B cell (primary cell): ENCODE measurements at regions not wholly inside any gene's neighbourhood (a gene's known extent, or its start where the extent isn't known, plus 50 kb on each side); places are given as distances from the start of the nearest gene placed in this dataset.

Experiments used
- ATAC-seq: fragments of 200-7000 bp; cut with Tn5 transposase; one replicate; pipeline ENCODE4 v1.10.0; 2021; ENCODE audit warnings: low read depth, mild to moderate bottlenecking, moderate number of reproducible peaks, moderate library complexity
- CTCF ChIA-PET: fragments of 350-600 bp; sonication (Branson Sonifier 250); formaldehyde crosslinking; loops from one replicate; lab custom pipeline; 2021; ENCODE audit warnings: antibody characterized with exemption, inconsistent platforms; lab: Charles Lee
- POLR2A ChIA-PET: fragments of 350-600 bp; sonication (Branson Sonifier 250); formaldehyde crosslinking; loops from one replicate; lab custom pipeline; 2021; ENCODE audit warnings: antibody characterized with exemption; lab: Charles Lee
- DNase-seq: peaks from one replicate; pipeline ENCODE4 v3.0.0; 2013
- H2AFZ ChIP-seq: 2 replicates; pipeline ENCODE4 v1.6.1; 2012; ENCODE audit warnings: mild to moderate bottlenecking, low read depth, low read length; ENCODE audit not compliant: insufficient read depth, poor library complexity, severe bottlenecking
- H3K27ac ChIP-seq, 2 donors: 1 replicate in 1 of 2; 2 replicates in 1 of 2; pipeline ENCODE4 v1.5.1; 2012 to 2013; ENCODE audit warnings: low read length in 2 of 2, mild to moderate bottlenecking in 2 of 2, moderate library complexity in 1 of 2
- H3K27me3 ChIP-seq, 4 experiments: fragments of 200-600 bp in 1 of 4; sonication (generic) in 1 of 4; replicated peaks in 1 of 4; 1 replicate in 2 of 4; 2 replicates in 2 of 4; pipeline versions ENCODE4 v1.6.1 to v1.7.0; 2013 to 2016; ENCODE audit warnings: low read length in 3 of 4, mild to moderate bottlenecking in 2 of 4, mixed read lengths in 1 of 4, moderate library complexity in 1 of 4; ENCODE audit not compliant: insufficient read depth in 4 of 4, control insufficient read depth in 3 of 4; ENCODE audit errors: control extremely low read depth in 1 of 4
- H3K36me3 ChIP-seq, 2 experiments: replicated peaks in 1 of 2; 1 replicate in 1 of 2; 2 replicates in 1 of 2; pipeline versions ENCODE4 v1.6.1 to v1.7.1; 2013; ENCODE audit warnings: low read length in 1 of 2; ENCODE audit not compliant: insufficient read depth in 2 of 2, control insufficient read depth in 1 of 2; ENCODE audit errors: control extremely low read depth in 1 of 2, extremely low read depth in 1 of 2
- H3K4me1 ChIP-seq, 2 donors: fragments of 200-600 bp in 1 of 2; sonication (generic) in 1 of 2; 1 replicate in 1 of 2; 2 replicates in 1 of 2; pipeline versions ENCODE4 v1.5.1 to v1.6.1; 2013 to 2017; ENCODE audit warnings: low read length in 2 of 2; ENCODE audit not compliant: control insufficient read depth in 2 of 2, insufficient read depth in 2 of 2
- H3K4me2 ChIP-seq: replicated peaks from 2 replicates; pipeline ENCODE3; 2012; ENCODE audit warnings: mild to moderate bottlenecking, low read depth, low read length; ENCODE audit not compliant: poor library complexity, severe bottlenecking
- H3K4me3 ChIP-seq, 5 experiments: fragments of 200-600 bp in 1 of 5; sonication (generic) in 1 of 5; 1 replicate in 3 of 5; 2 replicates in 2 of 5; pipeline versions ENCODE4 v1.5.1 to v1.7.0; 2011 to 2016; ENCODE audit warnings: low read length in 4 of 5, mild to moderate bottlenecking in 4 of 5, low read depth in 2 of 5, control low read depth in 1 of 5, moderate library complexity in 1 of 5; ENCODE audit not compliant: insufficient read depth in 1 of 5; ENCODE audit errors: control extremely low read depth in 1 of 5, extremely low read depth in 1 of 5
- H3K79me2 ChIP-seq: fragments of 200-600 bp; sonication (generic); one replicate; pipeline ENCODE4 v1.6.0; 2016; ENCODE audit warnings: low read length; ENCODE audit not compliant: control insufficient read depth, insufficient read depth
- H3K9ac ChIP-seq: fragments of 200-600 bp; sonication (generic); 2 replicates; pipeline ENCODE4 v1.6.1; 2017; ENCODE audit warnings: mild to moderate bottlenecking, low read length, moderate library complexity
- H3K9me3 ChIP-seq, 3 donors: one replicate each; pipeline versions ENCODE4 v1.6.1 to v1.7.1; 2013; ENCODE audit warnings: low read length in 2 of 3; ENCODE audit not compliant: control insufficient read depth in 2 of 3, insufficient read depth in 1 of 3; ENCODE audit errors: control extremely low read depth in 1 of 3
- H4K20me1 ChIP-seq: 2 replicates; pipeline ENCODE4 v1.6.0; 2012; ENCODE audit warnings: mild to moderate bottlenecking, low read length; ENCODE audit not compliant: insufficient read depth, control insufficient read depth, poor library complexity, severe bottlenecking
- H3K27ac Mint-ChIP-seq: one replicate; pipeline ENCODE4 v1.8.0; 2021; ENCODE audit warnings: mixed read lengths
- H3K27me3 Mint-ChIP-seq: one replicate; pipeline ENCODE4 v1.8.0; 2021; ENCODE audit warnings: mixed read lengths
- H3K4me1 Mint-ChIP-seq: one replicate; pipeline ENCODE4 v1.8.0; 2021; ENCODE audit warnings: mixed read lengths
- H3K4me3 Mint-ChIP-seq: one replicate; pipeline ENCODE4 v1.8.0; 2021; ENCODE audit warnings: mixed read lengths
- H3K9me3 Mint-ChIP-seq: one replicate; pipeline ENCODE4 v1.8.0; 2022; ENCODE audit warnings: mixed read lengths; ENCODE audit not compliant: insufficient read depth
- EZH2 ChIP-seq: IDR thresholded peaks from 2 replicates; pipeline ENCODE4 v1.6.1; 2012; ENCODE audit warnings: borderline replicate concordance, low read depth, mild to moderate bottlenecking, moderate library complexity, low read length; ENCODE audit not compliant: insufficient read depth, poor library complexity, severe bottlenecking
- WGBS: methylation state at CpG from one replicate; pipeline ENCODE4 v1.1.5; 2013; ENCODE audit warnings: missing lambda C conversion rate; ENCODE audit not compliant: insufficient coverage; 5-methylcytosine and 5-hydroxymethylcytosine counted together
- intact Hi-C: fragments of 100-400 bp; cut with micrococcal nuclease; formaldehyde crosslinking; loops from one replicate; pipeline ENCODE4 v1.10.0; 2022
- TF ChIP-seq, protein P1 (sequence below): fragments of 200-600 bp; IDR thresholded peaks from one replicate; pipeline ENCODE4 v1.8.0; 2022; ENCODE audit warnings: antibody characterized with exemption, mild to moderate bottlenecking

DNA sequence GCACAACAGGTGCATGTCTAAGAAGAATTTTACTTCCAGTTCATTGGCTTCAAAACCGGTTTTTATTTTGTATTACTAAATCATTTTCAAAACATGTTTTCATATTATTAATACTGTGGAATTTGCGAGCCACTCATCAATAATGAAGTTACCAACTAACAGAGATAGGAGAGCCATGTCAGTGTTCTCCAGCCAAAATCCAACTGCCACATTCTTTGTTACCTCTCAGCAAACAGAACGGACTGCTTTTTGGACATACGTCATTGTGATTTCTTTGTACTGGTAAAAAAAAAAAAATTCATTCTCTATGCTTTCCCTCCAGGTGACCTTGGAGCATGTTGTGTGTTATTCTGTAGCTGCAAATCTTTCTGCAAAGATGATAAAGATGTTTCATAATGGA is 414.2 kb upstream of the MMADHC start:
- no peak overlapping the region for H3K4me3 Mint-ChIP-seq
- CTCF ChIA-PET = no interaction called here
- no peaks in the 10 kb centered on the region for H3K27me3 Mint-ChIP-seq

DNA sequence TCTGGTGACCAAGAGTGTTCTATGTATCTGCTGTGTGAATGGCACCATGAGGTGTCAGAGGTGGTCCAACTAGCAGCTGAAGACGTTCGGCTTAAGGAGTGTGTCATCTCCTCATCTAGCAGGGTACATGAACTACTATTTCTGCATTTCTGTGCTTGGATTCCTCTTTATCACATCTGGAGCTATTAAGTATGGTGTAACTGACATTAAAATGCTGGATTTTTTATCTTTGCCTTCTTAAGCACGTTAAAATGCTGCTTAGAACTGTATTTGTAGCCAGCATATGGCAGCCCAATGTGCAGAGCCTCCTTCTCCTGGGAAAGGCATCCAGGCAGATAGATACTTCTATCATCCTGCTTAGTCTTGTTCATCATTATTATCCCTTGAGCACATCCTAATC is 409.3 kb upstream of the MMADHC start:
- H3K4me1 Mint-ChIP-seq = no peaks in the 10 kb centered on the region
- CTCF ChIA-PET = no interaction called here
- intact Hi-C loops = no loop called here
- no peak overlapping the region for H3K4me2 ChIP-seq
- WGBS = 40% methylated on average over 1 of the region's 3 CpGs
- TF ChIP-seq, protein P1, sequence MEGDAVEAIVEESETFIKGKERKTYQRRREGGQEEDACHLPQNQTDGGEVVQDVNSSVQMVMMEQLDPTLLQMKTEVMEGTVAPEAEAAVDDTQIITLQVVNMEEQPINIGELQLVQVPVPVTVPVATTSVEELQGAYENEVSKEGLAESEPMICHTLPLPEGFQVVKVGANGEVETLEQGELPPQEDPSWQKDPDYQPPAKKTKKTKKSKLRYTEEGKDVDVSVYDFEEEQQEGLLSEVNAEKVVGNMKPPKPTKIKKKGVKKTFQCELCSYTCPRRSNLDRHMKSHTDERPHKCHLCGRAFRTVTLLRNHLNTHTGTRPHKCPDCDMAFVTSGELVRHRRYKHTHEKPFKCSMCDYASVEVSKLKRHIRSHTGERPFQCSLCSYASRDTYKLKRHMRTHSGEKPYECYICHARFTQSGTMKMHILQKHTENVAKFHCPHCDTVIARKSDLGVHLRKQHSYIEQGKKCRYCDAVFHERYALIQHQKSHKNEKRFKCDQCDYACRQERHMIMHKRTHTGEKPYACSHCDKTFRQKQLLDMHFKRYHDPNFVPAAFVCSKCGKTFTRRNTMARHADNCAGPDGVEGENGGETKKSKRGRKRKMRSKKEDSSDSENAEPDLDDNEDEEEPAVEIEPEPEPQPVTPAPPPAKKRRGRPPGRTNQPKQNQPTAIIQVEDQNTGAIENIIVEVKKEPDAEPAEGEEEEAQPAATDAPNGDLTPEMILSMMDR = no peak
- no peak for TF ChIP-seq EZH2
- POLR2A ChIA-PET = no interaction called here
- no peak overlapping the region for H3K27ac ChIP-seq
- no peaks in the 10 kb centered on the region for H3K27me3 ChIP-seq
- H3K4me3 ChIP-seq = no peak overlapping the region
- no peaks in the 10 kb centered on the region for H3K36me3 ChIP-seq
- H2AFZ ChIP-seq = no peak overlapping the region
- H3K79me2 ChIP-seq = no peaks in the 10 kb centered on the region
- H3K27me3 Mint-ChIP-seq = no peaks in the 10 kb centered on the region
- H3K9me3 Mint-ChIP-seq = peaks cover 10% of the 10 kb centered on the region
- no peaks in the 10 kb centered on the region for H3K4me1 ChIP-seq
- H3K27ac Mint-ChIP-seq = no peak overlapping the region
- no peak overlapping the region for H3K9ac ChIP-seq
- H4K20me1 ChIP-seq = no peaks in the 10 kb centered on the region
- no peaks in the 10 kb centered on the region for H3K9me3 ChIP-seq
- no peak overlapping the region for H3K4me3 Mint-ChIP-seq
- no peak for DNase-seq
- ATAC-seq = no peak

More for the DNA sequence above, 414.2 kb upstream of the MMADHC start:
- Histone ChIP-seq H3K27ac (no peak overlapping the region), H3K27me3 (no peaks in the 10 kb centered on the region), H3K9ac (no peak overlapping the region), H3K4me3 (no peak overlapping the region), H3K9me3 (peaks cover 0 to 3% (median 0%) of the 10 kb centered on the region in 3 donors), H3K4me2 (no peak overlapping the region), H3K79me2 (no peaks in the 10 kb centered on the region), H4K20me1 (no peaks in the 10 kb centered on the region), H3K36me3 (no peaks in the 10 kb centered on the region), H3K4me1 (no peaks in the 10 kb centered on the region), H2AFZ (no peak overlapping the region)
- Mint-ChIP-seq H3K9me3 (peaks cover 10% of the 10 kb centered on the region), H3K4me1 (no peaks in the 10 kb centered on the region), H3K27ac (no peak overlapping the region)
- POLR2A ChIA-PET = no interaction called here
- no peak for TF ChIP-seq EZH2
- TF ChIP-seq, protein P1 = no peak
- intact Hi-C loops = no loop called here
- DNase-seq (no peak), ATAC-seq (no peak)
- no CpG with 5 or more reads among the region's 4 CpGs for WGBS
